Adrenal gland (tissue), 9 donors: ENCODE measurements at regions not wholly inside any gene's neighbourhood (a gene's known extent, or its start where the extent isn't known, plus 50 kb on each side); places are given as distances from the start of the nearest gene placed in this dataset.

Experiments used
- DNase-seq, 7 donors: peaks; one replicate each; pipeline ENCODE4 v3.0.0-alpha.2; 2019 to 2020
- H3K27ac ChIP-seq, 5 donors: fragments of 200-600 bp; sonication (generic) in 4 of 5; 1 replicate in 3 of 5; 2 replicates in 2 of 5; pipeline versions ENCODE4 v1.5.1 to v1.8.0; 2016 to 2020; ENCODE audit warnings: mild to moderate bottlenecking in 1 of 5
- H3K27me3 ChIP-seq: fragments of 200-600 bp; 2 replicates; pipeline ENCODE4 v1.8.0; 2021
- H3K36me3 ChIP-seq, 2 donors: fragments of 200-600 bp; replicated peaks in 1 of 2; 1 replicate in 1 of 2; 2 replicates in 1 of 2; pipeline versions ENCODE4 v1.5.1 to v1.8.0; 2018 to 2022
- H3K4me1 ChIP-seq, 2 donors: fragments of 200-600 bp; replicated peaks in 1 of 2; 1 replicate in 1 of 2; 2 replicates in 1 of 2; pipeline versions ENCODE4 v1.5.1 to v1.8.0; 2018 to 2021
- H3K4me3 ChIP-seq, 4 donors: fragments of 200-600 bp; sonication (generic) in 3 of 4; one replicate each; pipeline ENCODE4 v1.5.1; 2016 to 2018
- H3K9me3 ChIP-seq, 3 donors: fragments of 200-600 bp; sonication (generic) in 1 of 3; replicated peaks in 1 of 3; 1 replicate in 2 of 3; 2 replicates in 1 of 3; pipeline versions ENCODE4 v1.5.1 to v1.8.0; 2016 to 2021
- CTCF ChIP-seq, 6 experiments: fragments of 450-650 bp in 4 of 6; fragments of 200-600 bp in 2 of 6; sonication (generic) in 1 of 6; IDR thresholded peaks; 1 replicate in 5 of 6; 2 replicates in 1 of 6; pipeline versions ENCODE4 v1.5.1 to v1.8.0; 2016 to 2021; ENCODE audit warnings: antibody characterized with exemption in 6 of 6, mild to moderate bottlenecking in 2 of 6, moderate library complexity in 1 of 6
- POLR2A ChIP-seq, 2 donors: fragments of 450-650 bp; IDR thresholded peaks; one replicate each; pipeline ENCODE4 v1.6.1; 2017; ENCODE audit warnings: antibody characterized with exemption in 2 of 2, mild to moderate bottlenecking in 2 of 2, moderate library complexity in 1 of 2
- WGBS, 4 donors: extraction: QIAGEN DNeasy Blood & Tissue Kit in 2 of 4; methylation state at CpG; one replicate each; pipeline versions ENCODE4 v1.1.5 to v1.1.7; 2013 to 2017; 5-methylcytosine and 5-hydroxymethylcytosine counted together
- intact Hi-C, 2 donors: fragments of 100-400 bp; cut with DNase I; formaldehyde crosslinking; loops; one replicate each; pipeline versions ENCODE4 v1.14.1 to v1.15.0; 2022 to 2023
- donor health status: healthy with polysubstance abuse.
- donor health status: Bipolar disorder and iron deficiency.
- donor health status: DM: yes; HTN: yes; CAD: no.
- donor health status: DM: no; HTN: no; CAD: no.
- donor health status: DM: no; HTN: no; CAD: no.

GRCh38 chr1:60937720-60938119 lies 144.6 kb upstream of the NFIA start:
- no peak overlapping the region for H3K4me3 ChIP-seq

GRCh38 chr1:60936591-60937342 lies 145.6 kb upstream of the NFIA start:
- H3K4me3 ChIP-seq, result no peak overlapping the region
- no peak for DNase-seq
- no peaks in the 10 kb centered on the region for H3K4me1 ChIP-seq
- intact Hi-C loops, result no loop called here
- no peaks in the 10 kb centered on the region for H3K36me3 ChIP-seq
- TF ChIP-seq POLR2A (IDR thresholded peaks at IDR 0.05) (no peak), CTCF (IDR thresholded peaks at IDR 0.05) (no peak)
- H3K9me3 ChIP-seq, result no peaks in the 10 kb centered on the region
- WGBS, 4 donors, result 78 to 89% (median 82%) methylated on average over 4 of the region's 4 CpGs
- no peaks in the 10 kb centered on the region for H3K27me3 ChIP-seq
- no peak overlapping the region for H3K27ac ChIP-seq

More at GRCh38 chr1:60937720-60938119, 144.6 kb upstream of the NFIA start:
- no peaks in the 10 kb centered on the region for H3K4me1 ChIP-seq
- no peaks in the 10 kb centered on the region for H3K9me3 ChIP-seq
- DNase-seq, result no peak
- TF ChIP-seq POLR2A (IDR thresholded peaks at IDR 0.05), result no peak
- no peak for TF ChIP-seq CTCF (IDR thresholded peaks at IDR 0.05)
- H3K27ac ChIP-seq, result no peak overlapping the region
- no peaks in the 10 kb centered on the region for H3K27me3 ChIP-seq
- intact Hi-C loops, result no loop called here
- no peaks in the 10 kb centered on the region for H3K36me3 ChIP-seq
- 66 to 72% (median 70%) methylated on average over 5 of the region's 5 CpGs for WGBS, 4 donors

- Histone ChIP-seq H3K36me3 (no peaks in the 10 kb centered on the region), H3K9me3 (no peaks in the 10 kb centered on the region), H3K4me1 (no peaks in the 10 kb centered on the region), H3K4me3 (no peak overlapping the region), H3K27me3 (no peaks in the 10 kb centered on the region), H3K27ac (no peak overlapping the region)
- 20 to 26% (median 25%) methylated on average over 3 of the region's 3 CpGs for WGBS, 4 donors
- intact Hi-C loops, result no loop called here
- TF ChIP-seq POLR2A (IDR thresholded peaks at IDR 0.05) (no peak), CTCF (IDR thresholded peaks at IDR 0.05) (no peak)
- DNase-seq, result no peak
These were observed 146.2 kb upstream of the NFIA start for GRCh38 chr1:60936163-60936562.

GRCh38 chr1:60935599-60936110 lies 146.7 kb upstream of the NFIA start:
- 35 to 51% (median 45%) methylated on average over 1 of the region's 1 CpG for WGBS, 4 donors
- no peak overlapping the region for H3K4me3 ChIP-seq
- TF ChIP-seq CTCF (IDR thresholded peaks at IDR 0.05), result no peak
- TF ChIP-seq POLR2A (IDR thresholded peaks at IDR 0.05), result no peak
- intact Hi-C loops, result no loop called here
- DNase-seq, result no peak
- no peaks in the 10 kb centered on the region for H3K27me3 ChIP-seq
- H3K27ac ChIP-seq, result no peak overlapping the region
- H3K9me3 ChIP-seq, result no peaks in the 10 kb centered on the region
- no peaks in the 10 kb centered on the region for H3K4me1 ChIP-seq
- H3K36me3 ChIP-seq, result no peaks in the 10 kb centered on the region
